ENCODE measurements at regions not wholly inside any gene's neighbourhood (a gene's known extent, or its start where the extent isn't known, plus 50 kb on each side); places are given as distances from the start of the nearest gene placed in this dataset.

Small RNA genes lying in the stretch of these regions (small RNA-seq; reads per million reads assigned to genes)
- gene RF00019: 0 reads per million in 2 experiments

Measured in SK-N-DZ (cell line).